ENCODE measurements at regions not wholly inside any gene's neighbourhood (a gene's known extent, or its start where the extent isn't known, plus 50 kb on each side); places are given as distances from the start of the nearest gene placed in this dataset.
"Not testable (repeated sequence)": the region's sequence is repeated elsewhere in the genome, so short reads cannot be mapped to it uniquely, and the experiment has no call there.

GRCh38 chr12:68984796-68985573, 52.0 kb upstream of the CPM start:
- DNase-seq = no peak

DNA sequence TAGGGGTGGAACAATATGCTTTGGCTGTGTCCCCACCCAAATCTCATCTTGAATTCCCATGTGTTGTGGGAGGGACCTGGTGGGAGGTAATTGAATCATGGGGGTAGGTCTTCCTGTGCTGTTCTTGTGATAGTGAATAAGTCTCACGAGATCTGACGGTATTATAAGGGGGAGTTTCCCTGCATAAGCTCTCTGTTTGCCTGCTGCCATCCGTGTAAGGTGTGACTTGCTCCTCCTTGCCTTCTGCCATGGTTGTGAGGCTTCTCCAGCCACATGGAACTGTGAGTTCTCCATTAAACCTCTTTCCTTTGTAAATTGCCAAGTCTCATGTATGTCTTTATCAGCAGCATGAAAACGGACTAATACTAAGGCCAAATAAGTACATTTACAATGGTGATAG, 64.6 kb upstream of the CPM start:
- DNase-seq = not testable (repeated sequence)

- DNase-seq = no peak
Observed at GRCh38 chr12:68998041-68998440, 65.1 kb upstream of the CPM start.

- no peak for DNase-seq
Observed at GRCh38 chr12:69000074-69000473, 67.1 kb upstream of the CPM start.

DNA sequence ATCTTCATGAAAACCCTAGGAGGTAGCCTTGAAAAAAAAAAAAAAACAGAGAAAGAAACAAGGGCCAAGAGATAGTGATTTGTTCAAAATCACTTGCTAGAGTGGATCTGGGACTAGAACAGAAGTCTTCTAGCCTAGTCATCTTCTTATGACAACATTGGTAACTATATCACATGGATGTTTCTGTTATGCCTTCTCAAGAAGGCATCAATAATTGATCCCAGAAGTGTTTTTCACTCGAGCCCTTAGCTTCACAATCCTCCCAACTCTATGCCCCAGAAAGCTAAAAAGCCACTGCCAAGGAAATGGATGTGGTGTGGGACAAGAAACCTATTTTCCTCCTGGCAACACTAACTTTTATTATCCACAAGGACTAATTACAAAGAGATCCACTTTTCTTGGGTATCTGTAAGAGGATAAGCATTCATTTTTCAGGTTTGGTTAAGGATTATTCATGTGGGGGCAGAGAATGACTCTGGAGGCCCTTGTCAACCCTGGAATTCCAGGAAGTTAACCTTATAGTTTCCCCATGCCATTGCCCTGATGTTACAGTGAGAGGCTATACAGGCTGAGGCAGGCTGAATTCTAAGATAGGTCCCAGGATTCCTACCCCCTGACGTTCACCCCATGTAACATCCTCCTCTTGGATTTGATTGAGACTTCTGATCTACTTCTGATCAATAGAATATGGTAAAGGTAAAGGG, 67.7 kb upstream of the CPM start:
- no peak for DNase-seq

DNA sequence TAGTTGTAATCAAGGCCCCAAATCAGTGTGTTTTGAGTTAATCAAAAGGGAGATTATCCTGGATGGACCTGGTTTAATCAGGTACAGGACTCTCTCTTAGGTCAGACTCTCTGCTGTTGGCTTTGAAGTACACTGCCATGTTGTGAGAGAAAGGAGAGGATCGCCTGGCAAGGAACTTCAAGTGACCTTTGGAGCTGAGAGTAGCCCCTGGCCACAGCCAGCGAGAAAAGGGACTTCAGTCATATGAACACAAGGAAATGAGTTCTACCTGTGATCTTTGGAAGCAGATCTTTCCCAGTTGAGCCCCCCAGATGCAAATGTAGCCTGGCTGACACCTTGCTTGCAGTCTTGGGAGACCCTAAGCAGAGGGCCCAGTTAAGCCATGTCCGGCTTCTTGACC, 68.3 kb upstream of the CPM start:
- DNase-seq = no peak

- no peak for DNase-seq
Observed at GRCh38 chr12:69002969-69003368, 70.0 kb upstream of the CPM start.

DNA sequence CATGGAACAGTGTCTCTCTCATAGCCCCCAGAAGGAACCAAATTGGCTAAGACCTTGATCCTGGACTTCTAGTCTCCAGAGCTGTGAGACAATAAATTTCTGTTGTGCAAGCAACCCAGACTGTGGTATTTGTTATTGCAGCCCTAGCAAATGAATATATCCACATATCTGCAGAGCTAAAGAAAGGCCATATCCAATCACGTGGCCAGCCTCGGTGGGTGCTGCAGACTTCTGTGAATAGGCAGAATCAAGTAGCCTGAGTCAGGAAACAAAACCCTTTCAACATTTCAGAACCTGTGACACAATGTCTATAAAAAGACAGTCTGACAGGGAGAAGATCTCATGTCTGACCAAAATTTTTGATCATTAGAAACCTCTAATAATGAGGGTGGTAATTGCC, 71.0 kb upstream of the CPM start:
- no peak for DNase-seq

DNA sequence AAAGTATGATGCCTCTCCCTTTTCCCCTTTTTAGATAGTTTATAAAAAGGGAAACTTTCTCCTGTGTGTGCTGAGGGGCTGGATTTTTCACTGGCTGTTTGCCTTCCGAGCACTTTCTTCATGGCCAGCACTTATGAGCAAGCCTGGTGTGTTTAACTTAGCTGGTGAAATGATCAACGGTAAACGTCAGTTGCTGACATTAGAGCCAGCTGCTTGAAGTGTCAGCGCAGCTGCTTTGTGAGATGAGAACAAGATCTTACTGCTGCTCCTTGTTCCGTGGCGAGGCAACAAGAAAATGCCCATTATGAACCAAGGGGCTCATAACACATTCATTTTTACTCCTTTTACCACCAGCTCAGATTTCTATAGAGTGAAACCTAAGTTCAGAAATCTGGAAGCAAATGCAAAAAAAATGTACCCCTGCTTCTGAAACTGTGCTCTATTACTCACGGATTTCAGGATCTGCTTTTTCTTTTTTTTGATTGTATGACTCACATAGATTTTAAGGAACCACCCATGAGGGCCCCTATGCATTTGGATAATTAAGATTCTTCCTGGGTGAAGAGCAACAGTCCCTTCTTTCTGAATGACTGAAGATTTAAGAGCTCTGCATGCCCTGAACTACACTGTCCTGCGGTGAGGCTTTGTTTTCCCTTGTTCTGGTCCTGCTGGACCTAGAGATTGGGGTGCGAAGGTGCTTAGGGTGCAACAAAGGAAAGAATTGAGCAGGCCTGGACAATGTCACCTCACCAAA, 74.3 kb upstream of the CPM start:
- peak; percentile 13 to 68 for DNase-seq

DNA sequence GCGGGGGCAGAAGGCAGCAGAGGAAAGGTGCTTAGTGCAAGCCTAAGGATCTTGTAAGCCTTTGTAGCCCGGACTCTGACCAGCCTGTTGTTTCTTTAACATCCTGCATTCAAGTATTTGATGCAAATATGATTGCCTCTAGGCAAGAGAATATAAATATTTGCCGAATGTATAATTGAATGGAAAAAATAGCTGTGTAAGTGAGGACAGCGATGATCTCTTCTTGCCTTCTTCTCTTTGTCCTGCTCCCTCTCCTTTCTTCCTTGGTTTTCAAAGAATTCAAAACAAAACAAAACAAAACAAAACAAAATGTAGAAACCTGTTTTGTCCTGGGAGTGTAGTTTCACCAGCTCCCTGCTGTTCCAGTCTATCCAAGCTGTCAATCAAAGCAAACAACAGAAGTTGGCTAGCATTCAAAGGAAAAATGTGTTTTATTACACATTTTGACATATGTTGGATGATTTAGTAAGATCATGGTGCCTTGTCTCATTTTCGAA, 74.9 kb upstream of the CPM start:
- DNase-seq = no peak

GRCh38 chr12:69008520-69008919, 75.5 kb upstream of the CPM start:
- DNase-seq = no peak

DNA sequence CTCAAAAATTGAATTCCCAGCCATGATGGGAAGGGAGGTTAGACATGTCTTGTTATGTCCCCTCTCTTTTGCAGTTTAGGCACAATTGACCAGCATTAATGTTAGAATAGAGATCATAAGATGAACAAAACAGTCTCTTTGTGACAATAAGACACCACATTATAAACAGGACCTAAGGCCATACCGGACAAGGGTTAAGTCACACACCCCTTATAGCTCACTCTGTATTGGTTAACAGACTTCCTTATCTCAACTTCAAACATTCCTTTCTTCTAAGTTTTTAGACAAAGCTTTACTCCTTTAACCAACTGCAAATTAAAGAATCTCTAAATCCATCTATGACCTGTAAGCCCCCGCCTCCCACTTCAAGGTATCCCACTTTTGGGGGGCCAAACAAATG, 81.1 kb upstream of the CPM start:
- DNase-seq = no peak

GRCh38 chr12:69015017-69015416, 82.0 kb upstream of the CPM start:
- no peak for DNase-seq

DNA sequence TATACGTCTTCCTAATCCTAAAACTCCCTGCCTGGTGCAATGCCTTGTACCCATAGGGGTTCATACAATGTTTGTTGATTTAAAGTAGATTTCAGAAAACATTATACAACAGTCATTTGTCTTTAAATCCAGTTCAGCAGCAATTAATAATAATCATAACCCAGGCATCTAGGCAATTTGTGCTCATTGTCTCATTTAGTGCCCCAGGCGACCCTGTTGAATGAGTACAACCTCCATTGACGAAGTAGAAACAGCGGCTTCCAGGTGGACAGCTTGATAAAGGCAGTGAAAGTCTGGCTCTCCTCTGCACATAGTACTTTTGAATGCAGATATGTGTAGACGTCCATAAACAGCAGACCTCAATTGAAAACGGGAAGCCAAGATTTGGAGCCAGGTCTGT, 82.9 kb upstream of the CPM start:
- DNase-seq = no peak

DNA sequence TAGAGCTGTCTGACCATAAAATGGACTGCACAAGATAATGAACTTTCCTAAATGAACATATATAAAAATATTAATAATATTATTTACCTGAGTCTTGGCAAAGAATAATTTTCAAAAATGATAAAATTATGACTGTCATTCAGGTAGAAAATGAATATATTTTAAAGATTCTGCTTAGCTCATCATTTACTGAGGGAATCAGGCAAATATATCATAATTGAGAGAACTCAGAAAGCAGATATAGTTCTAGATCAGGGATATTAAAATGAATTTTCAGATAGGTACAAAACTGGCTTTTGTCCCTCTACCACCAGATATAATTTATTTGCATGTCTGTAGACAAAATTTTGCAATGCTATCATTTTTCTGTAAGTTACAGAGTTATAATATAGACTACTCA, 86.1 kb upstream of the CPM start:
- no peak for DNase-seq

- DNase-seq = no peak
Observed at GRCh38 chr12:69019910-69020309, 86.9 kb upstream of the CPM start.

- DNase-seq = no peak
Observed at GRCh38 chr12:69022674-69023073, 89.7 kb upstream of the CPM start.

- DNase-seq = no peak
Observed at GRCh38 chr12:69023840-69024239, 90.9 kb upstream of the CPM start.

DNA sequence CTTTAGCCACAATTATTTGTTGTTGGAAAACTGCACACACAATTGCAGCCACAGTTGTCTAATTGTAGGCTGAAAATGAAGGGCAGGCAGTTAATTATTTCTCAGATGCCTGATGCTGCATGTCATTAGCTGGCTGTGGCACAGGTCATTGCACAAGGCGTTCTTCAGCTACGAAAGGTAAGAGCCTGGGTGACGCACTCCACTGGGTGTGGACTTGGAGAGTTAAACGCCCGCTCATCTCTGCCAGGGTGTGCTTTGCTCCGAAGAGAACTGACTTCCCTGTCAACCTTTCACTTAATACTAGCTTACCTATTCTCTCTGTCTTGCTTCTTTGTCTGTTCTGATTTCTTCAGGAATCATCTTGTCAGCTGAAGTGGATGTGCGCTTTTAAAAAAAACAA, 91.4 kb upstream of the CPM start:
- no peak for DNase-seq

- DNase-seq = no peak
Observed at GRCh38 chr12:69024907-69025306, 91.9 kb upstream of the CPM start.

GRCh38 chr12:69026336-69026735, 93.4 kb upstream of the CPM start:
- DNase-seq = no peak

DNA sequence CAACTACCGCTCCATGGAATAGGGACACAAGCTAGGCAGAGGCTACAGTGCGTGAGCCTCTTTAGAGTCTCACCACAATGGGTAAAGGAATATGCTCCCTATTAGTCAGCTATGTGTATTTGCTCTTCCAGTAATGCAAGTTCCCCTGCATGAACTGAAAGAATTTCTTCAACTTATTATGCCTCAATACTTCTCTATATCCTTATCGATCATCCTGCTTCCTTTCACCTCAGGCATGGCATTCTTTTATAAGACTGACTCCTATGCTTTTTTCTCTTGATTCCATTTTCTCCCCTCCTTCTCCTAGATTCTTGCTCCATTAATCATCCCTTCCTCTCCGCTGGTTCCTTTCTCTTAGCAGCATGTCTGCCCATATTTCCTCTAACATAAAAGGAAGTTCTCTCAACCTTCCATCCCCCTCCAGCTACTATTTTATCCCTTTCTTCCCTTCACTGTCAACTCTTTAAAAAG, 94.5 kb upstream of the CPM start:
- no peak for DNase-seq

DNA sequence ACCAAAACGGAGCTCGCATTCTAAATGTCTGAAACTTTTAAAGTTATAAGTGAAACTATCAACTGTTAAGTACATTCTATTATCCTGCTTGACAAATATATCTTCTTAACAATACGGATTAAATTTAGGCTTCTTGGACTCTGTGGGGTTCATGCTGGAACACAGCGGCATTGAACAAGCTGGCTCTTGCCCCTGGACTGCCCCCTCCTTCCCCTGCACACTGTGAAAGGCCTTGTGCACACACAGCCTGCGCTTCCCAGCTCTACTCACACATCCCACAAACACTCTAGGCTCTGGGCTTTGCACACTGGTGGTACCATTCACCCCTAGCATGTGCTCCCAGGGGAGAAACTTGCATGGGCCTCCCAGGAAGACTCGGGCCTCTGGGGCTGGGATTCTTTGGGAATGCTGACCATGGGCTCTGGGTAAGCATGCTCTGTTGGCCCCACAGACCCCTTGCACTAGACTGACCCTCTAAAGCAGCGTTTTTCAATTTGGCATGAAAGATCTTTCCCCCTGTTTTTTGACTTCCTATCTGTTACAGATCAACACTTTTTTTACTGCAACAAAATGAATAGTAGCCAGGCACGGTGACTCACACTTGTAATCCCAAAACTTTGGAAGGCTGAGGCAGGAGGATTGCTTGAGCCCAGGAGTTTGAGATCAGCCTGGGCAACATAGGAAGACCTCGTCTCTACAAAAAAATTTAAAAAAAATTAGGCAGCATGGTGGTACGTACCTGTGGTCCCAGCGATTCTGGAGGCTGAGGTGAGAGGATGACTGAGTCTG, 96.2 kb upstream of the CPM start:
- DNase-seq = no peak
